Upper lobe of left lung (tissue), 4 donors: ENCODE measurements at regions not wholly inside any gene's neighbourhood (a gene's known extent, or its start where the extent isn't known, plus 50 kb on each side); places are given as distances from the start of the nearest gene placed in this dataset.

Source experiments
- EP300 ChIP-seq, 4 donors: sonication (generic); formaldehyde crosslinking; IDR thresholded peaks; one replicate each; pipeline ENCODE4 v1.5.1; 2017; ENCODE audit warnings: antibody characterized with exemption in 4 of 4, control low read depth in 2 of 4
- TF ChIP-seq, protein P1 (sequence below), 6 experiments: fragments of 450-650 bp in 4 of 6; fragments of 200-600 bp in 2 of 6; sonication (generic) in 2 of 6; IDR thresholded peaks; one replicate each; pipeline ENCODE4 v1.5.1; 2016 to 2019; ENCODE audit warnings: antibody characterized with exemption in 6 of 6

DNA sequence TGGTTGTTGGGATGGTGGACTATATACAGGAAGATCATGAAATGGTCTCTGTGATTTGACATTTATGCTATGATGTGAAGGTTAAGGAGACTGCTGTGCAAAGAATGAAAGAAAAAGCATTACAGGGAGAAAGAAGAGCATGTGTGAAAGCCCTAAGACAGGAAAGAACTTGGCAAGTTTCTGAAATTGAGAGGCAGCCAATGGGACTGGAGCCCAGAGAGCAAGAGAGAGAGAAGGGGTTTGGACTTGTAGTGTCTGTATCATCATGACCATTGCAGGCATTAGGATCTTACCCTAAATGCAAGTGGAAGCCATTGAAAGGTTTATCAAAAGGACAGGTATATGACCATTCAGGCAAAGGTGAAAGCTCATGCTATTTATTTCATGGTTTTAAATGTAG is 147.1 kb downstream of the NAA11 start:
- TF ChIP-seq, protein P1, sequence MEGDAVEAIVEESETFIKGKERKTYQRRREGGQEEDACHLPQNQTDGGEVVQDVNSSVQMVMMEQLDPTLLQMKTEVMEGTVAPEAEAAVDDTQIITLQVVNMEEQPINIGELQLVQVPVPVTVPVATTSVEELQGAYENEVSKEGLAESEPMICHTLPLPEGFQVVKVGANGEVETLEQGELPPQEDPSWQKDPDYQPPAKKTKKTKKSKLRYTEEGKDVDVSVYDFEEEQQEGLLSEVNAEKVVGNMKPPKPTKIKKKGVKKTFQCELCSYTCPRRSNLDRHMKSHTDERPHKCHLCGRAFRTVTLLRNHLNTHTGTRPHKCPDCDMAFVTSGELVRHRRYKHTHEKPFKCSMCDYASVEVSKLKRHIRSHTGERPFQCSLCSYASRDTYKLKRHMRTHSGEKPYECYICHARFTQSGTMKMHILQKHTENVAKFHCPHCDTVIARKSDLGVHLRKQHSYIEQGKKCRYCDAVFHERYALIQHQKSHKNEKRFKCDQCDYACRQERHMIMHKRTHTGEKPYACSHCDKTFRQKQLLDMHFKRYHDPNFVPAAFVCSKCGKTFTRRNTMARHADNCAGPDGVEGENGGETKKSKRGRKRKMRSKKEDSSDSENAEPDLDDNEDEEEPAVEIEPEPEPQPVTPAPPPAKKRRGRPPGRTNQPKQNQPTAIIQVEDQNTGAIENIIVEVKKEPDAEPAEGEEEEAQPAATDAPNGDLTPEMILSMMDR (IDR thresholded peaks at IDR 0.05), result no peak
- no peak for TF ChIP-seq EP300 (IDR thresholded peaks at IDR 0.05)
